ENCODE measurements at regions not wholly inside any gene's neighbourhood (a gene's known extent, or its start where the extent isn't known, plus 50 kb on each side); places are given as distances from the start of the nearest gene placed in this dataset.

- TF ChIP-seq JUND (IDR thresholded peaks at IDR 0.05), result no peak
- no peak for TF ChIP-seq RAD21 (IDR thresholded peaks at IDR 0.05)
- TF ChIP-seq MAX (IDR thresholded peaks at IDR 0.05), result no peak
- TF ChIP-seq CTCF (IDR thresholded peaks at IDR 0.05; ENCODE audit: low read depth, low read length, missing input control), result no peak
- TF ChIP-seq GABPA (IDR thresholded peaks at IDR 0.05 in 1 of 2, conservative IDR thresholded peaks at IDR 0.05 in 1 of 2), result no peak
- TF ChIP-seq YY1 (IDR thresholded peaks at IDR 0.05), result no peak
- no peak for TF ChIP-seq EGR1 (IDR thresholded peaks at IDR 0.05; ENCODE audit: low read depth in 2 of 2)
- no peak for TF ChIP-seq TAF1 (conservative IDR thresholded peaks at IDR 0.05)
- no peak for TF ChIP-seq ATF3 (IDR thresholded peaks at IDR 0.05)
- no peak for TF ChIP-seq REST (IDR thresholded peaks at IDR 0.05)
- no peak for TF ChIP-seq ZBTB33 (IDR thresholded peaks at IDR 0.05)
Measured at GRCh38 chr20:40776466-40777457, 87.7 kb upstream of the MAFB start.
